ENCODE measurements at regions not wholly inside any gene's neighbourhood (a gene's known extent, or its start where the extent isn't known, plus 50 kb on each side); places are given as distances from the start of the nearest gene placed in this dataset.

DNA sequence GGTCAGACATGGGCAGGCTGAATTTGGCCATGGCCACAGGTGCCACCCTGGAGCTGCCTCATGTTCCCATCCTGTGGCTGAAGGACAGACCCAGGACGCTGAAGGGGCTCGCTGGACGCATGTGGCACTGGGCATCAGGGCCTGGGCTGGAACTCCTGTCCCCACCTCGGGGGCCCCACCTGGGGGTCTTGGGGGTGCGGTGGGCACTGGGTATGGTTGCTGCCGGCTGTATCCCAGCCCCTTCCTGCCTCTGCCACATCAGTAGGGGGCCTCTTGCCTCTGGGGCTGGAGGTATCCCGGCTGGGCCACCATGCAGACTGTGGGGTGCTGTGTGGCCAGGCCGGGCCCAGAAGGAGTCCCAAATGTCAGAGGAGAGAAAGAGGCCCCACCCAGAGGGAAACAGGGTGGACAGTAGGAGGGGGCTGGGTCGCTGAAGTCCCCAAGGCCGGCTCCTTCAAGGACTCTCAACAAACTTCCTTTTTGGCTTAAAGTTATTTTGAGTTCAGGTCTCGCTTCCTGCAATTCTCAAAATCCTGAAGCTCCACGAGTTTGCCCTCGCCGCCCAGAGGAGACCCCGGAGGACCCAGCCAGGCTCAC is 78.7 kb downstream of the SIK1 start:
- no peak for DNase-seq

DNA sequence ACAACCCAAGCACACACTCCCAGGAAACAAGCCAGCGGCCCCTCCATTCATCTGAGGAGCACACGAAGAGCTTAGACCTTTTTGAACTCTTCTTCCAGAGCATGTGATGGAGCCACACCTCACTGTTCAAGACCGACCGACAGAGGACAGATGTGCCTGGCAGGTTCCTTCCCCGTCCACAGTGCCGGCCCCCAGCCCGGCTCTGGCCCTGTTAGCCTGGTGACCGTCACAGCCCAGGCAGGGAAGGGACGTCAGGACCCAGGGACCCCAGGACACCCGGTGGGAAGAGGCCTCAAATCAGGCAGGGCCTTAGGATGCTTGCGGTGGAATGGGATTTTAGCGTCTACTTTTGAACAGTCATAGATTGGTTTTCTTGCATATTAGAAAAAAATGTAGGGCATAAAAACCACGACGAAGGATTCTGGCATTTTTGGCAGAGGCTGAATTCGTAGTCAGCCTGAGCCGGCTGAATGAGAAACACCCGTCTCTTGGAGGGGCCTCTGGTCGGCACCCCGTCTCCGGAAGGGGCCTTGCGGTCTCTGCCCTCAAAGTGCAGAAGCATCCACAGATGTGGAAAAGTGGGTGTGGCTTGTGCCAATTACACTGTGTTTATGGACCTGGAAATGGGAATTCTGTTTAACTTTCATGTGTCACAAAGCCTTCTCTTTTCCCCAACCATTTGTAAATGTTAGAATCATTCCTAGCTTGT is 79.3 kb downstream of the SIK1 start:
- no peak for DNase-seq

DNA sequence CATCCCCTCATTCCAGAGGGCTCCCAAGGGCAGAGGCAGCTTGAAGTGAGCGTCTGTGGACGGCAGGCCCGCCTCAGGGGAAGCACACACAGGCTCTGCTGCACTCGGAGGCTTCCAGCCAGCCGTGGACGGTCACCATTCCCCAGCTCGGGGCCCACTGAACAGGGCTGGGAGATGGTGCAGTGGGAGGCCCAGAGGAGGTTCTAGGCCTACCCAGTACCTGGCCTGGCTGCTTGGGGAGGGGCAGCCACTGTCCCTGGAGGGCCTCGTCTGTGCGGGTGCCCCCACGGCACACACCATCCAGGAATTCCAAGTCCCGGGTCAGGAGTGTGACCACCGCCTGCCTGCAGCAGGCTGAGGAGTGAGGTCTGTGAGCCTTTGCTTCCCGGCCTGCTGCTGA is 80.4 kb downstream of the SIK1 start:
- no peak for DNase-seq

DNA sequence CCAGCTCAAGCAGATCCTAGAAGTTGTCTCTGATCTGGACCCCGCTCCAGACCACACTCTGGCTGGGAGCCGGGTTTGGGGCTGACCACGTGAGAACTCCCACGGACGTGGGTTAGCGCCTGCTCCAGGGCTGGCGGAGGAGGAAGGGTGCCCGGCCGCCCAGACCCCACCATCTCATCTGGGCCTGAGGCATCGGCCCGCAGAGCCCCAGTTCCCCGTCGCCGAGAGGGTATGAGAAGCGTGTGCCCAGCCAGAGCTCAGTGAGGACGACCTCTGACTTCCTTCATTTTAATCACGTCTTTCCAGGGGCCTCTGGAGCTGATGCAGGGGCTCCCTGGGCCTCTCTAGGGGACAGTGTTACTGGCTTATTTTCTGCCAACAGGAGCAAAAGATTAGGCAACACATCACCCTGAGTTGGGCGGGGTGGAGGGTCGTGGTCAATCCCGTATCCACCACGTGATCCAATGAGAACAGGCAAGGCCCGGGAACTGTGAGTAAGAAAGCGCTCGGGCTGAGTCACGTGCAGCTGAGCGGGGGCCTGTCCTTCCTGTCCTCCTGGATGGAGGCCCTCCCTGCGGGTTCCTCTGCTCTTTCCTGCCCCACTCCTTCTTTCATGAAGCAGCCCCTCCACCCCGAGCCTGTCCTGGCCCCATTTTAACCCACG is 81.1 kb downstream of the SIK1 start:
- no peak for DNase-seq

DNA sequence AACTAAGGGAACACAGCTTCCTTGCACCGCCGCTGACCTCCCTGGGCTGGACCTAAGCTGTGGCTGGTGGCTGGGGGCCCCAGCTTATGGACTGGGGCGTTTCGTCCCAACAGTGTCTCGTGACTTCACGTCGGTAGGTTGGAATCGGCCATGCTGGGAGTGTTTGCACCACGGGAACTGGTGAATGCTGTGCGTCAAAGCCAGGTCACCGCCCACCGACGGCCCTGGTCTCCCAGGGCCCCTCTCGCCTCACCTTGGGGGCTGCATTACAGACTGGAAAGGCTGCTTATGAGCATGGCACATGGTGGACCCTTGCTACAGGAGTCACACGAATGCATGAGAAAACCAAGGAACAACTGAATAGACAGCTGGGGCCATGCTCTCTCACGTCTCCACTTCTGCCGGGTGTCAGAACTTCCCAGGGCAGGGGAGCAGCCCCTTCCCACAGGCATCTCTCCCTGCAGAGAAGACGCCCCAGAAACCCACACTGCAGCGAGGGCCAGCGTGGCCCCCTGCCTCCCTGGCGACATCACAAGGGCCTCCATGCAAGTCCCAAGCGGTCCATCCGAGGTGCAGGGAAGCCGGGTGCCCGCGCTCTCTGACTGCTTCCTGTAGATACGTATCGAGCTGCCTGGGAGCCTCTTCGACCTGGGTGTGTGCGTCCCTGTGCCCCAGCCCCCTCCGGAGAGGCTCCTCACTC is 81.7 kb downstream of the SIK1 start:
- no peak for DNase-seq

DNA sequence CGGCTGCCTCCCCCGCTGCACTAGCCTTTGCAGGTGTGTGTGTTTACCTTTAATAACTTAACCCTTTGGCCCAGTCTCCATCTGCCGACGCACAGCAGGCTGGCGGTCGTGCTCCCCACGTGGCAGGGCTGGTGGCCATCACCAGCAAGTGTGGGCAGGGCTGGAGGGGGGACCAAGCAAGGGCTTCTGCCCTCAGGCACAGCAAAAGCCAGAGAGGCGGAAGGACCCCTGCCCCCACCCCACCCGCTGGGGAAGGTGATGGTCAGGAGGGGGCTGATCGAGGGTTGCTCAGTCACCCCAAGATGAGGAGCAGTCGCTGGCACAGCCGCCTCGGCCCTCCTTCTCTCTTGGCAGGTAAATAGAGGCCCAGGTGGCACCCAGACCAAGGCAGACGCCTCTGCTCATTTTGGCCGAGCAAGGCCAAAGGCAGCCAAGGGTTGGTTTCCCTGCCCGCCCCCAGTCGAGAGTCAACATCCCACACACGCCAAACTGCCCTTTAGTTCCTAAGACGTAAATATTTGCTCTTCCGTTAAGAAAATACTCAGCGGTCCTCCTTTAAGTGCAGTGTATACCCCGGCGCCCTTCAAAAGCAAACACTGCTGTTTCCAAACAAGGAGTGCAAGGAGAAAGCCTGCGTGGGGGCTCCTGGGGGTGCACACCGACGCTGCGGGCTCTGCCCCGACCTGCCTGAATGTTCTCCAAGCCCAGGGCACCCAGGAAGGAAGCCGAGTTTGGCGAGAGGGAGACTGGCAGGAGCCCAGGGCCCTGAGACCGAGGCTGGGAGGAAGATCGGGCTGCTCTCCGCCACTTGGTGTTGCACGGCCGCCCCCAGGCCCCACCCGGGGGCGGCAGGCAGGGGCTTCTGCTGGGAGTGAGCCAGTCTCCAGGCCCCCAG is 82.7 kb downstream of the SIK1 start:
- no peak for DNase-seq

DNA sequence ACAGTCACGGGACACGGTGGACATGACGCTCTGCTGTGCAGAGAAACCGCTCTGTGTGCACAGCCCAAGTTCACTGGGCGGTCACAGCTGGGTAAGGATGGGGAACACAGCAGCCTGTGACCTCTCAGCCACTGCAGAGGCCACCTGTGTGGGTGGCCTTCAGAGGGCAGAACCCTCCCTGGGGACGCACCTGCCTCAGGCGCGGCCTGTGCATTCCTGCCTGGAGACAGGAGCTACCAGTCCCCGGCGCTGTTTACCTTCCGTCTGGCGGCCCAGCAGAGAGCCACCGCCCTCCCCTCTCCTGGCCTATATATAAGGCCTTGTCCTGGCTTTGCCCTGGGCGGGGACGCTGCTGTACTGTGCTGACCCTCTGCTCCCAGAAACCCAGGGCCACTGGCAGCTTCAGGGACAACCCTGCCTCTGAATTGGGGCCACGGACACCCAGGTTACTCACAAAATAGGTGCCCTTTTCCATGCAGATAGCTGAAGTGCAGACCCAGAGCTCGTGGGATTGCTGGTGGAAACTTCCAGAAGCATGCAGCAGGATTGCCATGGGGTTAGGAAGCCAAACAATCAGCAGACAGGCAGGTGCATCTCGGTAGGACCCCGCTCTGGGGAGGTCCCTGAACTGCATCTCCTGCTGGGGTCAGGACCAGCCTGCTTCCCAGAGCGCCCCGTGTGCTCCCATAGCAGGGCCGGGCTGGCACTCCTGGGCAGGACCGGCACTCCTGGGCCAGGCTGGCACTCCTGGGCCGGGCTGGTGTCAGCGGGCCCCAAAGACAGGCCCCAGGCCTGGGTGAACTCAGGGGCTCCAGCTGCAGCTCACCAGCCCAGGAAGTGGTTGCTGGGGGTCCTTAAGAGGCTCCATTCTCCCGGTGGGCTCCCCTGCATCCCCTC is 83.6 kb downstream of the SIK1 start:
- no peak for DNase-seq

DNA sequence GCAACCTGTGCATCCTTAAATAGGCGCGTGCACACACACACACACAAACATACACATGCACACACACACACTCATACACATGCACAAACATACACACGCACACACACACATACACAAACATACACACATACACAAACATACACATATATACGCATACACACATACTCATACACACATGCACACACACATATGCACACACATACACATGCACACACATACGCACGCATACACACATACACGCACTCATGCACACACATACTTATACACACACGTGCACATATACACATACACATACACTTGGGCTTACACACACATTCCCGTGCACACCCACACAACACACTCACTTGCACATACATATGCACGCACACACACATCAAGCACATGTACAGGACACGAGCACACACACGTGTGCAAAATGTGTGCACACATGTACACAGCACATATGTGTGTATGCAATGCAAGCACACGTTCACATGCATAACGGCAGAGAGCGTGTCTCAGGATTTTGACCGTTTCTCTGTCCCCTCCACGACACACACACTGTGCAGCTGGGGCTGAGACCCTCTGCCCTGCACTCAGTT is 84.5 kb downstream of the SIK1 start:
- no peak for DNase-seq

DNA sequence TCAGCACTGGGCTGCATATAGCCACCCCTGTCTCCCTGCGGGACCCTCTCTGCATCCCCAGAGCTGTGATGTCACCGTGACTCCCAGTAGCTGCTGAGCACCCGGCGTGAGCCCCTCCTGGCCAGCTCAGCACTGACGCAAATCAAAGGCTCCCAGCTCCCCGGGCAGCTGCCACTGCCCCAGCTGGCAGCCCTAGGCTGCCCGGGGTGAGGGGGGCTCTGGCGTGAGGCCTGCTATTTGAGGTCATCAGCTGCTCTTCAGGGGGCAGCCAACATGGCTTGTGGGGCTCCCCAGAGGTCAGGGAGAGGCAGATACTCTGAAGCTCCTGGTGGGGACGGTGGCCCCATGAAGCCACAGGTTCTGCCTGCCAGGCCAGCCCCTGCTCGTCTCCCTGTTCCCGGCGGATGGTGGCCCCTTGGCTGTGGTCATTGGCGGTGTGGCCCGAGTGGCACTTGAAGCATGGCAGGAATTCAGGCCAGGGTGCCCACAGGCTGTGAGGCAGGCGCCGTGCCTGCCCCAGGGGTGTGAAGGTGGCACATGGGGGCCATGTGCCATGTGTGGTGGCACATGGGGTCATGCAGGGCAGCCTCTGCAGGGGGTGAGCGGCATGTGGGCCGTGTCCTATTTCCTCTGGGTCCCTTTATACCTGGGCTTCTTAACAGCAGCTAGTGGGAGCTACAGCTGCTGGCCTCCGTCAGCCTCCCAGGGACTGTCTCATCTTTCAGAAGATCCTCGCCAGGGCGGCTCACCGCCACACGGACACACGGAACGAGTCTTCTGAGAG is 85.4 kb downstream of the SIK1 start:
- DNase-seq = no peak

DNA sequence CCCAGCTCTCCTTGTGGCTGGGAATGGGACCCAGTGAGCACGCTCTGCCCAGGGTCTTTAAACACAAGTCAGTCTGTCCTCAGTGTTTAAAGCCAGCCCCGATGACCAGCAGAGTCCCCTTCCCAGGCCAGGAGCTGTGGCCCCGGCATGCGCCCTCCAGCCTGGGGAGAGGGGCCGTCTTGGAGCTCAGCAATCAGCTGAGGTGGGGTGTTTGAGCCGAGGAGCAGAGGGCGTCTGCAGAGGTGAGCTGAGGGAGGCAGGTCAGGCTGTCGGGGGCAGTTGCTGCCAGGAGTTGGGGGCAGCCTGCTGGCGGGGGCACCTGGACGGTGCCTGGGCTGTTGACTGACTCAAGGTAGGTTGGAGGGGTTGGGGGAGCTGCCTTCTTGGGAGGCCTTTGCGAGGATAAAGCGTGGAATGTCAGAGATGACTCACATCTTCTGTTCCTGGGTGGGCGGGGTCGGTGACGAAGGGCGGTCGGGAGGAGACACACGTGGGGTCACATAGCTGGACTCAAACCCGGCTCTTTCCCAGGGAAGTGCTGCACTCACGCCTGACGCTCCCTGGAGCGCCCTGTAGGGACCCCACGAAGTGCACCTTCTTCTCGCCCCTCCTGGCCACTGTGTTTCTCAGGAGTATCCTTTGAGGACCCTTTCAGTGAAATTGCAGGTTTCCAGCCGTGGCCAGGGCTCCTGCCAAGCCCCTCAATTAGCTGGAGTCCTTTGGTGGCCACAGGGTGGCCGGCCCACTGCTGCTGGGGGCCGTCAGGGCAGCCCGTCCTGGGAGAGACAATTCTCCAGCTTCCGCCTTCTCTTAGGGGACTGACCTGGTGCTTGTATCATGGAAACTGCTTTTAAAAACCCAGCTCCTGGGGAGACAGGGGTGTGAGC is 86.2 kb downstream of the SIK1 start:
- DNase-seq = no peak

DNA sequence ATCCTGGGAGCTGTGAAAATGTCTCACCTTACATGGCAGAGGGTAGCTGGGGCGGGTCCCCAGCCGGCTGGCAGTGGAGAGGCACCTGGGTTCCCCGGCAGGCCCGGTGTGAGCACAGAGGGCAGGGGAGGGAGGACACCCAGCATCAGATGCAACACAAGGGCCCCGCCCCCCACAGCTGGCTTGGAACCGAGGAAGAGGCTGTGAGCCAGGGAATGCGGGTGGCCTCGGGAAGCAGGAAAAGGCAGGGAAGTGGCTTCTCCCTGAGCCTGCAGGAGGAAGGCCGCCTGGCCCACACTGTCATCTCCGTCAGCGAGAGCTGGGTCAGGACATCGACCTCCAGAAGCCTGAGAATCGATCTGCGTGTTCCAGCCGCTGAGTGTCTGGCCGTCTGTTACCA is 87.3 kb downstream of the SIK1 start:
- no peak for DNase-seq

DNA sequence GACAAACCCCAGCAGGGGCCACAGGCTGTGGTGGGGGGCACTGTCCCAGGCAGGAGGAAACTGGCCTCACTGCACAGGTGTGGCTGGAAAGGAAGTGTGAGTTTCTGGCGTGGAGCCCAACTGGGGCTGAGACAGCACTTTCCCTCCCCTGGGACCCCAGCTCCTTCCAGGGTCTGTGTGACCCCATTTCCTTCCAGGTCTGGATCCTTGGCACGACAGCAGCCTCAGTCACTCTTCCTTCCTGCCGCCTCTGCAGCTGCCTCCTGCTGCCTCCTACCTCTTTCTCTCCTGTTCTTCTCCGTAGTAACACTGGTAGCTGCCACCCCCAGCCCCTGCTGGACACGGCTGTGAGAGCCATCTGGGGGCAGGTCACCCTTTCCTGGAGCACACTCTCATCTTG is 88.0 kb downstream of the SIK1 start:
- DNase-seq = no peak

DNA sequence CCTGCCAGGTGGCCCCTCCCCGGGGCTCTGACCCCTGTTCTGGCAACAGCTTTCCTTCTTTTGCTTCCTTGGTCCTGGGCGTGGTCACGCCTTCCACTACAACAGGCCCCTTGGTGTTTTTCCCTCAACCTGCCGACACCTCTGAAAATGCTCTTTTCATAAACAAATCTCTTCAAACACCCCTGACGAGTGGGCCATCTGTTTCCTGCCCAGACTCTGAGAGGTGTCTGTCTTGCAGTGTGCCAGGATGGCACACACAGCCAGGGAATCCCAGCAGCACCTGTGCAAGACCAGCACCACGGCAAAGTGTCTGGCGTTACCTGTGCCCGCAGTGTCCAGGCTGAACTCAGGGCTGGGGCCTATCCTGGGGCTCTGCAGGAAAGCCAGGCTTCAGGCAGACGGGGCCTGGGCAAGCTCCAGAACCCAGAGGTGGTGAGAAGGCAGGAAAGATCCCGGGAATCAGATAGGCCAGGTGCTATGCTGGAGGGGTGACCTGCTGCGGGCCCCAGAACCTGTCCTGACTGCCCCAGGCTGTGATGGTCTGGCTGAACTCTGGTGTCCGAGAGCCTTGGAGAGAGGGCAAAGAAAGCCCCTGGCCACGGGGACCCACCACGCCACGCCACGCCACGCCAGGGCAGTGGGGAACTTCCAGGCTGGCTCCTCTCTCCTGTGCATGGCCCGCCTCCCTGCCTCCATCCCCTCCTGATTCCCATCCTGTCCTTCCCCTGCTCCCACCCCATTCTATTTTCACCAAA is 88.9 kb downstream of the SIK1 start:
- no peak for DNase-seq

DNA sequence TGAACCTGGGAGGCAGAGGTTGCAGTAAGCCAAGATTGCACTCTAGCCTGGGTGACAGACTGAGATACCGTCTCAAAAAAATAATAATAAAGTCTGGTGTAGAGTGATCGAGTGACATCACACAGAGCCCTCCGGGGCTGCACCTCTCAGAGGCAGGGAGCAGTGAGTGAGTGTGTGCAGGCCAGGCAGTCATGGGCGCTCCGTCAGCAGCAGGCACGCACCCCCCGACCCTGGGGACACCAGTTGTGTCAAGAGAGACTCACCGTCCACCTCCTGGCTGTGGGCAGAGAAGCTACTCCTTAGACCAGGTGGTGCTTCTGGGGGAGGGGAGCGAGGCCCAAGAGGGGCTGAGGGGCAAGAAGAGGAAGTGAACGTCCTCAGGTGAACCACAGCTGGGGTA is 91.8 kb downstream of the SIK1 start:
- DNase-seq = no peak

DNA sequence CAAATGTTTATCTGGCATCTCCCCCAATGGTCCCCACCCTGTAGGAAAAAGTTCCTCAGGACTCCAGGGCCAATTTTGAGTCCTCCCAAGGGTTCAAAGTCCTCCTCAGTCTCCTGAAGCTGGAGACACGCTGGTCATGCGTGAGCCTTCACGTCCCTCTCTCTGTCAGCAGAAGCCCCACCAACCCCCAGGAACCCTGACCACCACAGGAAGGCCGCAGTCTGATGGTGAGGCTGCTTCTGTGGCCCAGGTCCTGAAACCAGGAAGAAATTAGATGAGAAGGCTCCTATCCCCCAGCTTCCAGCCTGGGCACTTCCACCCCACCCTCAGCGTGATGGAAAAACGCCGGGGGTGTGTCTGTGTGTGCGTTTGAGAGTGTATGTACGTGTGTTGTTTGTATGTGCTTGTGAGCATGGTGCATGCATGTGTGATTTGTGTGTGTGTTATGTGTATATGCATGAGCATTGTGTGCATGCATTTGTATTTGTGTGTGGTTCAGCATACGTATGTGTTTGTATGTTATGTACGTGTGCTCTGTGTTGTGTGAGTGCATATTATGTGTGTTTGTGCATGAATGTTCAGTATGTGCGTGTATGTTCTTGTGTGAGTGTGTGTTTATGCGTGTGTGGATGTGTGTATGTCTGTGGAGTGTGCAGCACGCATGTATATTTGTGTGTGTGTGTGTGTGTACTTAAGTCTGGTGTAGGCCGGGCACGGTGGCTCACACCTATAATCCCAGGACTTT is 92.5 kb downstream of the SIK1 start:
- DNase-seq = no peak

DNA sequence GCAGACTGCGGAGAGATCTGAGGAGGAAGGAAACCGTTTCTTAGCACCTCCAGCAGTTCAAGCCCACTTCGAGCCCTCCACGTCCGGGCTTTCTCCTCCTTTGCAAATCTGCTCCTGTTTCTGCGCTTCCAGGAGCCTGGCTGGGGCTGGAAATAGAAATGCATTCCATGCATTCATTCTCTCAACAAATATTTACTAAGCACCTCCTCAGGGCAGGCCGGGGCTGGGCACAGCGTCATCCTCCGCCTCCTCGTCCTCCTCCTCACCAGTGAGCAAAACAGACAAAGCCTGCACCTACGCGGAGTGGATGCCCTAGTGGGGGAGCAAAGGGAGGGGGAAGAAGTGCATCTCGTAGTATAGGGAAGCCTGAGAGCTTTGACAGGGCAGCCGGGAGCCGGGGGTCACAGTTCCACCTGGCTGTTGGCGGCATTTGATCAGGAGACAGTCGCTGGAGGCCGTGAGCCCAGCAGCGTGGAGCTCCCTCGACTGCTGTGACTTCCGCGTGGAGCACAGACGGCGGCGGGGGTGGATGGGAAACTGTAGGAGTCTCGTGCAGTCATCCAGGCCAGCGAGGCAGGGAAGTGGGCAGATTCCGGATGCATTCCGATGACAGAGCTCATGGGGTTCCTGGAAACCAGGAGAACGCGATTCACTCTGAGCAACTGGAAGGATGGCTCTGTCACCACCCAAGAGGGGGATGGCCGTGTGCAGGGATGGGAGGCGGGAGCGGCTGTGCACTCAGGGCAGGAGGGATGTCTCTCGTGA is 93.5 kb downstream of the SIK1 start:
- DNase-seq = no peak

DNA sequence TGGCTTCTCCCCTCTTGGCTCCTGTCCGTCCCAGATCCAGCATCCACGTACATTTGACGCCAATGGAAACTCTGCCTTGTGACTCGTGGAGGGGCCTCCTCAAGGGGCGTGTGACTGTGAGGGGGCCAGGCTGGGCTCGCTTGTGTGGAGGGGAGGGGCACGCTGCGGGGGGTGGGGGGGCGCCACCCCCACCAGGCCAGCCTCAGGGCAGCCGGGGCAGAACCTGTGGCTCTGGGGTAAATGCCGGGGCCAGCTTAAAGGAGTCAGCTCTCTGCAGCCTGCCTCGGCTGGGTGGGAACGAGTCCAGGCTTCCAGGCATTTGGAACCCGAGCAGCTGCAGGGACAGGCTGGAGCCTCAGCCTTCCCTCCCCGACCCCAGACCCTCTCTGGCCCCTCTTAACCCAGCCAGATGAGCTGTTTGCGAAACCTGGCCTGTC is 94.1 kb downstream of the SIK1 start:
- DNase-seq = no peak
